ENCODE measurements at regions not wholly inside any gene's neighbourhood (a gene's known extent, or its start where the extent isn't known, plus 50 kb on each side); places are given as distances from the start of the nearest gene placed in this dataset.

GRCh38 chr4:152009983-152010709 is 249.3 kb upstream of the GATB start:
- no peaks in the 10 kb centered on the region for H3K27me3 ChIP-seq (ENCODE audit: control insufficient read depth, insufficient read depth, low read length, poor library complexity, severe bottlenecking)
- no peak overlapping the region for H3K27ac ChIP-seq (ENCODE audit: insufficient read depth, low read depth, low read length, poor library complexity, severe bottlenecking)
- 70 to 76% methylated on average over 8 of the region's 8 CpGs for WGBS, 2 experiments
- no peak overlapping the region for H3K4me3 ChIP-seq (ENCODE audit: insufficient read depth, low read depth, low read length)
- peaks cover 22% of the 10 kb centered on the region for H3K4me1 ChIP-seq (ENCODE audit: control insufficient read depth, insufficient read depth, low read length)
- no peaks in the 10 kb centered on the region for H3K36me3 ChIP-seq (ENCODE audit: control insufficient read depth, insufficient read depth, low read length)
- H3K9me3 ChIP-seq (ENCODE audit: control insufficient read depth, low read length): no peaks in the 10 kb centered on the region

- Histone ChIP-seq H3K4me1 (ENCODE audit: control insufficient read depth, insufficient read depth, low read length) (peaks cover 22% of the 10 kb centered on the region), H3K27me3 (ENCODE audit: control insufficient read depth, insufficient read depth, low read length, poor library complexity, severe bottlenecking) (no peaks in the 10 kb centered on the region), H3K4me3 (ENCODE audit: insufficient read depth, low read depth, low read length) (no peak overlapping the region), H3K36me3 (ENCODE audit: control insufficient read depth, insufficient read depth, low read length) (no peaks in the 10 kb centered on the region), H3K27ac (ENCODE audit: insufficient read depth, low read depth, low read length, poor library complexity, severe bottlenecking) (no peak overlapping the region), H3K9me3 (ENCODE audit: control insufficient read depth, low read length) (no peaks in the 10 kb centered on the region)
- 84 to 88% methylated on average over 6 of the region's 6 CpGs for WGBS, 2 experiments
These were observed 248.3 kb upstream of the GATB start for GRCh38 chr4:152009031-152009670.

- H3K27me3 ChIP-seq (ENCODE audit: control insufficient read depth, insufficient read depth, low read length, poor library complexity, severe bottlenecking): no peaks in the 10 kb centered on the region
- H3K36me3 ChIP-seq (ENCODE audit: control insufficient read depth, insufficient read depth, low read length): no peaks in the 10 kb centered on the region
- 73 to 74% methylated on average over 3 of the region's 3 CpGs for WGBS, 2 experiments
- H3K9me3 ChIP-seq (ENCODE audit: control insufficient read depth, low read length): no peaks in the 10 kb centered on the region
- H3K4me1 ChIP-seq (ENCODE audit: control insufficient read depth, insufficient read depth, low read length): peaks cover 22% of the 10 kb centered on the region
- no peak overlapping the region for H3K27ac ChIP-seq (ENCODE audit: insufficient read depth, low read depth, low read length, poor library complexity, severe bottlenecking)
- no peak overlapping the region for H3K4me3 ChIP-seq (ENCODE audit: insufficient read depth, low read depth, low read length)
These were observed 246.3 kb upstream of the GATB start for GRCh38 chr4:152007111-152007510.

- Histone ChIP-seq H3K4me3 (ENCODE audit: insufficient read depth, low read depth, low read length) (no peak overlapping the region), H3K27me3 (ENCODE audit: control insufficient read depth, insufficient read depth, low read length, poor library complexity, severe bottlenecking) (no peaks in the 10 kb centered on the region), H3K27ac (ENCODE audit: insufficient read depth, low read depth, low read length, poor library complexity, severe bottlenecking) (no peak overlapping the region), H3K36me3 (ENCODE audit: control insufficient read depth, insufficient read depth, low read length) (no peaks in the 10 kb centered on the region), H3K9me3 (ENCODE audit: control insufficient read depth, low read length) (no peaks in the 10 kb centered on the region), H3K4me1 (ENCODE audit: control insufficient read depth, insufficient read depth, low read length) (peaks cover 10% of the 10 kb centered on the region)
- 88 to 94% methylated on average over 7 of the region's 7 CpGs for WGBS, 2 experiments
These were observed 244.0 kb upstream of the GATB start for GRCh38 chr4:152004801-152005200.

GRCh38 chr4:152000518-152000917 is 239.7 kb upstream of the GATB start:
- Histone ChIP-seq H3K9me3 (ENCODE audit: control insufficient read depth, low read length) (no peaks in the 10 kb centered on the region), H3K27ac (ENCODE audit: insufficient read depth, low read depth, low read length, poor library complexity, severe bottlenecking) (no peak overlapping the region), H3K4me3 (ENCODE audit: insufficient read depth, low read depth, low read length) (no peak overlapping the region), H3K36me3 (ENCODE audit: control insufficient read depth, insufficient read depth, low read length) (no peaks in the 10 kb centered on the region), H3K27me3 (ENCODE audit: control insufficient read depth, insufficient read depth, low read length, poor library complexity, severe bottlenecking) (no peaks in the 10 kb centered on the region), H3K4me1 (ENCODE audit: control insufficient read depth, insufficient read depth, low read length) (no peaks in the 10 kb centered on the region)

- no peaks in the 10 kb centered on the region for H3K4me1 ChIP-seq (ENCODE audit: control insufficient read depth, insufficient read depth, low read length)
- H3K27me3 ChIP-seq (ENCODE audit: control insufficient read depth, insufficient read depth, low read length, poor library complexity, severe bottlenecking): no peaks in the 10 kb centered on the region
- no peaks in the 10 kb centered on the region for H3K36me3 ChIP-seq (ENCODE audit: control insufficient read depth, insufficient read depth, low read length)
- H3K9me3 ChIP-seq (ENCODE audit: control insufficient read depth, low read length): no peaks in the 10 kb centered on the region
- no peak overlapping the region for H3K27ac ChIP-seq (ENCODE audit: insufficient read depth, low read depth, low read length, poor library complexity, severe bottlenecking)
- WGBS, 2 experiments: 84 to 85% methylated on average over 9 of the region's 9 CpGs
- H3K4me3 ChIP-seq (ENCODE audit: insufficient read depth, low read depth, low read length): no peak overlapping the region
These were observed 237.9 kb upstream of the GATB start for GRCh38 chr4:151998723-151999122.

- WGBS, 2 experiments: 88 to 96% methylated on average over 2 of the region's 2 CpGs
- no peaks in the 10 kb centered on the region for H3K9me3 ChIP-seq (ENCODE audit: control insufficient read depth, low read length)
- no peak overlapping the region for H3K27ac ChIP-seq (ENCODE audit: insufficient read depth, low read depth, low read length, poor library complexity, severe bottlenecking)
- no peaks in the 10 kb centered on the region for H3K4me1 ChIP-seq (ENCODE audit: control insufficient read depth, insufficient read depth, low read length)
- no peaks in the 10 kb centered on the region for H3K27me3 ChIP-seq (ENCODE audit: control insufficient read depth, insufficient read depth, low read length, poor library complexity, severe bottlenecking)
- no peak overlapping the region for H3K4me3 ChIP-seq (ENCODE audit: insufficient read depth, low read depth, low read length)
- H3K36me3 ChIP-seq (ENCODE audit: control insufficient read depth, insufficient read depth, low read length): no peaks in the 10 kb centered on the region
These were observed 236.7 kb upstream of the GATB start for GRCh38 chr4:151997461-151997860.

- Histone ChIP-seq H3K27ac (ENCODE audit: insufficient read depth, low read depth, low read length, poor library complexity, severe bottlenecking) (no peak overlapping the region), H3K4me1 (ENCODE audit: control insufficient read depth, insufficient read depth, low read length) (no peaks in the 10 kb centered on the region), H3K36me3 (ENCODE audit: control insufficient read depth, insufficient read depth, low read length) (no peaks in the 10 kb centered on the region), H3K4me3 (ENCODE audit: insufficient read depth, low read depth, low read length) (no peak overlapping the region), H3K9me3 (ENCODE audit: control insufficient read depth, low read length) (no peaks in the 10 kb centered on the region), H3K27me3 (ENCODE audit: control insufficient read depth, insufficient read depth, low read length, poor library complexity, severe bottlenecking) (no peaks in the 10 kb centered on the region)
- 91 to 93% methylated on average over 3 of the region's 3 CpGs for WGBS, 2 experiments
These were observed 233.6 kb upstream of the GATB start for GRCh38 chr4:151994429-151994828.

GRCh38 chr4:151993521-151993920 is 232.7 kb upstream of the GATB start:
- Histone ChIP-seq H3K27me3 (ENCODE audit: control insufficient read depth, insufficient read depth, low read length, poor library complexity, severe bottlenecking) (no peaks in the 10 kb centered on the region), H3K4me3 (ENCODE audit: insufficient read depth, low read depth, low read length) (no peak overlapping the region), H3K9me3 (ENCODE audit: control insufficient read depth, low read length) (no peaks in the 10 kb centered on the region), H3K27ac (ENCODE audit: insufficient read depth, low read depth, low read length, poor library complexity, severe bottlenecking) (no peak overlapping the region), H3K4me1 (ENCODE audit: control insufficient read depth, insufficient read depth, low read length) (no peaks in the 10 kb centered on the region), H3K36me3 (ENCODE audit: control insufficient read depth, insufficient read depth, low read length) (no peaks in the 10 kb centered on the region)
- 93 to 94% methylated on average over 7 to 8 of the region's 8 CpGs for WGBS, 2 experiments

GRCh38 chr4:151992332-151993154 is 231.7 kb upstream of the GATB start:
- no peaks in the 10 kb centered on the region for H3K36me3 ChIP-seq (ENCODE audit: control insufficient read depth, insufficient read depth, low read length)
- no peak overlapping the region for H3K27ac ChIP-seq (ENCODE audit: insufficient read depth, low read depth, low read length, poor library complexity, severe bottlenecking)
- H3K9me3 ChIP-seq (ENCODE audit: control insufficient read depth, low read length): no peaks in the 10 kb centered on the region
- no peaks in the 10 kb centered on the region for H3K27me3 ChIP-seq (ENCODE audit: control insufficient read depth, insufficient read depth, low read length, poor library complexity, severe bottlenecking)
- 73 to 74% methylated on average over 5 of the region's 5 CpGs for WGBS, 2 experiments
- H3K4me1 ChIP-seq (ENCODE audit: control insufficient read depth, insufficient read depth, low read length): no peaks in the 10 kb centered on the region
- H3K4me3 ChIP-seq (ENCODE audit: insufficient read depth, low read depth, low read length): no peak overlapping the region
